NT2/D1 (cell line): ENCODE measurements at regions not wholly inside any gene's neighbourhood (a gene's known extent, or its start where the extent isn't known, plus 50 kb on each side); places are given as distances from the start of the nearest gene placed in this dataset.

ENCODE experiments used
- DNase-seq: peaks from one replicate; pipeline ENCODE4 v3.0.0-alpha.2; 2011; ENCODE audit warnings: low read depth, low spot score
- H3K27me3 ChIP-seq: 2 replicates; pipeline ENCODE4 v1.6.0; 2011; ENCODE audit warnings: mild to moderate bottlenecking; ENCODE audit not compliant: insufficient read length, insufficient read depth
- H3K36me3 ChIP-seq: 2 replicates; pipeline ENCODE4 v1.6.1; 2011; ENCODE audit warnings: mild to moderate bottlenecking, low read length, mixed read lengths; ENCODE audit not compliant: insufficient read depth, insufficient read length
- H3K4me1 ChIP-seq: 2 replicates; pipeline ENCODE4 v1.5.1; 2011; ENCODE audit not compliant: insufficient read depth, insufficient read length
- H3K4me3 ChIP-seq: 2 replicates; pipeline ENCODE4 v1.5.1; 2011; ENCODE audit warnings: low read depth; ENCODE audit not compliant: insufficient read length
- H3K9ac ChIP-seq: 2 replicates; pipeline ENCODE4 v1.6.0; 2011; ENCODE audit warnings: low read depth; ENCODE audit not compliant: insufficient read length
- H3K9me3 ChIP-seq: 2 replicates; pipeline ENCODE4 v1.5.1; 2011; ENCODE audit warnings: mild to moderate bottlenecking, low read length; ENCODE audit not compliant: insufficient read depth
- SUZ12 ChIP-seq: IDR thresholded peaks from 2 replicates; pipeline ENCODE4 v1.6.1; 2011; ENCODE audit not compliant: insufficient read length, insufficient read depth; ENCODE audit errors: extremely low read depth
- YY1 ChIP-seq: IDR thresholded peaks from 2 replicates; pipeline ENCODE4 v1.6.1; 2011; ENCODE audit not compliant: insufficient read length, insufficient read depth
- ZNF274 ChIP-seq: IDR thresholded peaks from 2 replicates; pipeline ENCODE4 v1.6.1; 2011; ENCODE audit warnings: mild to moderate bottlenecking, low read depth, low read length

GRCh38 chr16:75996491-75996890 is 270.2 kb upstream of the CPHXL start:
- H3K4me3 ChIP-seq = no peak overlapping the region
- DNase-seq = no peak
- TF ChIP-seq ZNF274 (no peak), YY1 (no peak), SUZ12 (no peak)
- H3K36me3 ChIP-seq = no peaks in the 10 kb centered on the region
- no peaks in the 10 kb centered on the region for H3K27me3 ChIP-seq
- H3K9ac ChIP-seq = no peak overlapping the region
- no peaks in the 10 kb centered on the region for H3K4me1 ChIP-seq
- H3K9me3 ChIP-seq = no peaks in the 10 kb centered on the region

GRCh38 chr16:75997606-75998005 is 271.3 kb upstream of the CPHXL start:
- no peaks in the 10 kb centered on the region for H3K4me1 ChIP-seq
- DNase-seq = no peak
- TF ChIP-seq YY1 (no peak), ZNF274 (no peak), SUZ12 (no peak)
- no peaks in the 10 kb centered on the region for H3K9me3 ChIP-seq
- no peak overlapping the region for H3K4me3 ChIP-seq
- H3K9ac ChIP-seq = no peak overlapping the region
- no peaks in the 10 kb centered on the region for H3K36me3 ChIP-seq
- H3K27me3 ChIP-seq = no peaks in the 10 kb centered on the region

- no peak overlapping the region for H3K9ac ChIP-seq
- DNase-seq = no peak
- no peaks in the 10 kb centered on the region for H3K9me3 ChIP-seq
- no peaks in the 10 kb centered on the region for H3K27me3 ChIP-seq
- TF ChIP-seq YY1 (no peak), SUZ12 (no peak), ZNF274 (no peak)
- H3K4me1 ChIP-seq = no peaks in the 10 kb centered on the region
- no peaks in the 10 kb centered on the region for H3K36me3 ChIP-seq
- no peak overlapping the region for H3K4me3 ChIP-seq
These were observed 269.6 kb upstream of the CNTNAP4 start for GRCh38 chr16:76007645-76008044.

GRCh38 chr16:76023835-76024234 is 253.4 kb upstream of the CNTNAP4 start:
- H3K27me3 ChIP-seq = no peaks in the 10 kb centered on the region
- no peaks in the 10 kb centered on the region for H3K9me3 ChIP-seq
- H3K4me1 ChIP-seq = no peaks in the 10 kb centered on the region
- no peak for TF ChIP-seq YY1
- no peak for TF ChIP-seq ZNF274
- no peak for TF ChIP-seq SUZ12
- DNase-seq = no peak
- H3K36me3 ChIP-seq = no peaks in the 10 kb centered on the region
- H3K4me3 ChIP-seq = no peak overlapping the region
- no peak overlapping the region for H3K9ac ChIP-seq

GRCh38 chr16:76035689-76036088 is 241.5 kb upstream of the CNTNAP4 start:
- Histone ChIP-seq H3K4me3 (no peak overlapping the region), H3K36me3 (no peaks in the 10 kb centered on the region), H3K9me3 (peaks cover 42% of the 10 kb centered on the region), H3K9ac (no peak overlapping the region), H3K4me1 (no peaks in the 10 kb centered on the region), H3K27me3 (no peaks in the 10 kb centered on the region)
- no peak for TF ChIP-seq YY1
- TF ChIP-seq ZNF274 = no peak
- no peak for TF ChIP-seq SUZ12
- DNase-seq = no peak

- Histone ChIP-seq H3K9me3 (peaks cover 42% of the 10 kb centered on the region), H3K9ac (no peak overlapping the region), H3K4me3 (no peak overlapping the region), H3K27me3 (no peaks in the 10 kb centered on the region), H3K36me3 (no peaks in the 10 kb centered on the region), H3K4me1 (no peaks in the 10 kb centered on the region)
- TF ChIP-seq SUZ12 = no peak
- TF ChIP-seq ZNF274 = no peak
- TF ChIP-seq YY1 = no peak
- no peak for DNase-seq
These were observed 239.1 kb upstream of the CNTNAP4 start for GRCh38 chr16:76038097-76038496.

GRCh38 chr16:76052725-76053124 is 224.5 kb upstream of the CNTNAP4 start:
- Histone ChIP-seq H3K36me3 (no peaks in the 10 kb centered on the region), H3K4me3 (no peak overlapping the region), H3K4me1 (no peaks in the 10 kb centered on the region), H3K9ac (no peak overlapping the region), H3K27me3 (no peaks in the 10 kb centered on the region), H3K9me3 (no peaks in the 10 kb centered on the region)
- DNase-seq = no peak
- TF ChIP-seq ZNF274 = no peak
- no peak for TF ChIP-seq YY1
- no peak for TF ChIP-seq SUZ12

GRCh38 chr16:76059186-76059585 is 218.0 kb upstream of the CNTNAP4 start:
- TF ChIP-seq YY1 = no peak
- no peak for TF ChIP-seq SUZ12
- TF ChIP-seq ZNF274 = no peak
- Histone ChIP-seq H3K27me3 (no peaks in the 10 kb centered on the region), H3K9ac (no peak overlapping the region), H3K4me3 (no peak overlapping the region), H3K4me1 (no peaks in the 10 kb centered on the region), H3K9me3 (no peaks in the 10 kb centered on the region), H3K36me3 (no peaks in the 10 kb centered on the region)
- no peak for DNase-seq
